MM.1S (cell line): ENCODE measurements at regions not wholly inside any gene's neighbourhood (a gene's known extent, or its start where the extent isn't known, plus 50 kb on each side); places are given as distances from the start of the nearest gene placed in this dataset.

Experiments
- EZH2 ChIP-seq: fragments of 300-600 bp; sonication (generic); optimal IDR thresholded peaks from 2 replicates; pipeline ENCODE3; 2017; ENCODE audit warnings: low read depth, mild to moderate bottlenecking, antibody characterized with exemption, low read length, mixed read lengths
- TF ChIP-seq, protein P1 (sequence below): fragments of 300-600 bp; sonication (generic); IDR thresholded peaks from 2 replicates; pipeline ENCODE4 v1.5.1; 2016; ENCODE audit warnings: antibody characterized with exemption, low read length, mixed read lengths

DNA sequence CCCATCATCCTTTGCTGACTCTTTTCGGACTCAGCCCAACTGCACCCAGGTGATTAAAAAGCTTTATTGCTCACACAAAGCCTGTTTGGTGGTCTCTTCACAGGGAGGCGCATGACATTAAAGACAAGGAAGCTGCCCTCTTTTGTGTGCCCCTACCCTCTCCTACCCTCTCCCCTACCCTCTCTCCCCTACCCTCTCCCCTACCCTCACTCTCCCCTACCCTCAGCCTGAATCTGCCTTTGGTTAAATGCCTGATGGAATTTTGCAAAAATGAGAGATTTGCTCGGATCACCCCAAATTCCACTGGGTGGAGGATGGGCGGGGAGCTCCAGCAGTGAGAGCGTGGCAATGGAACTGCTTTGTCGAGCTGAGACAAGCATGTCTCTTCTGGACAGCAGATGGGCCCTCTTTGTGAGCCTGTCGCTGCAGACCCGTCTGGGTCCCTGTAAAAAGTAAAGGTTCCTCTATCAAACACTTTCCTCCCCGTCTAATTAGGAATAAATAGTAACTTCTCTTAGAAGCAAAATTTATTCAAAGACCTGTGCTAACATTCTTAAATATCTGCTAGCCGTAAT is 76.4 kb upstream of the MLN start:
- TF ChIP-seq, protein P1, sequence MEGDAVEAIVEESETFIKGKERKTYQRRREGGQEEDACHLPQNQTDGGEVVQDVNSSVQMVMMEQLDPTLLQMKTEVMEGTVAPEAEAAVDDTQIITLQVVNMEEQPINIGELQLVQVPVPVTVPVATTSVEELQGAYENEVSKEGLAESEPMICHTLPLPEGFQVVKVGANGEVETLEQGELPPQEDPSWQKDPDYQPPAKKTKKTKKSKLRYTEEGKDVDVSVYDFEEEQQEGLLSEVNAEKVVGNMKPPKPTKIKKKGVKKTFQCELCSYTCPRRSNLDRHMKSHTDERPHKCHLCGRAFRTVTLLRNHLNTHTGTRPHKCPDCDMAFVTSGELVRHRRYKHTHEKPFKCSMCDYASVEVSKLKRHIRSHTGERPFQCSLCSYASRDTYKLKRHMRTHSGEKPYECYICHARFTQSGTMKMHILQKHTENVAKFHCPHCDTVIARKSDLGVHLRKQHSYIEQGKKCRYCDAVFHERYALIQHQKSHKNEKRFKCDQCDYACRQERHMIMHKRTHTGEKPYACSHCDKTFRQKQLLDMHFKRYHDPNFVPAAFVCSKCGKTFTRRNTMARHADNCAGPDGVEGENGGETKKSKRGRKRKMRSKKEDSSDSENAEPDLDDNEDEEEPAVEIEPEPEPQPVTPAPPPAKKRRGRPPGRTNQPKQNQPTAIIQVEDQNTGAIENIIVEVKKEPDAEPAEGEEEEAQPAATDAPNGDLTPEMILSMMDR, result no peak
- TF ChIP-seq EZH2, result no peak
